GM23338 (cell line): ENCODE measurements at regions not wholly inside any gene's neighbourhood (a gene's known extent, or its start where the extent isn't known, plus 50 kb on each side); places are given as distances from the start of the nearest gene placed in this dataset.

ENCODE experiments used
- EZH2 ChIP-seq: fragments of 200-600 bp; sonication (generic); IDR thresholded peaks from one replicate; pipeline ENCODE4 v1.8.0; 2017; ENCODE audit warnings: antibody characterized with exemption, mild to moderate bottlenecking, low read depth; ENCODE audit not compliant: unreplicated experiment
- EZH2phosphoT487 ChIP-seq: fragments of 200-600 bp; sonication (generic); IDR thresholded peaks from one replicate; pipeline ENCODE4 v1.8.1; 2018; ENCODE audit warnings: antibody characterized with exemption; ENCODE audit not compliant: unreplicated experiment
- JUNB ChIP-seq: IDR thresholded peaks from one replicate; pipeline ENCODE4 v1.6.1; 2016; ENCODE audit warnings: antibody characterized with exemption; ENCODE audit not compliant: unreplicated experiment
- POLR2AphosphoS5 ChIP-seq: IDR thresholded peaks from 2 replicates; pipeline ENCODE4 v1.6.1; 2016; ENCODE audit warnings: antibody characterized with exemption, low read depth
- ZNF331 ChIP-seq: fragments of 250-450 bp; sonication (Bioruptor Pico); IDR thresholded peaks from 2 replicates; pipeline ENCODE4 v1.5.0; 2020; ENCODE audit warnings: low read depth, mild to moderate bottlenecking, moderate library complexity
- TF ChIP-seq, protein P1 (sequence below), 2 experiments: fragments of 200-600 bp in 1 of 2; sonication (generic) in 1 of 2; conservative IDR thresholded peaks; 2 replicates each; pipeline versions ENCODE4 v1.5.1 to v1.6.1; 2016 to 2017; ENCODE audit warnings: antibody characterized with exemption in 2 of 2, low read depth in 2 of 2, mild to moderate bottlenecking in 2 of 2, moderate library complexity in 1 of 2
- TF ChIP-seq, protein P2 (sequence below): IDR thresholded peaks from one replicate; pipeline ENCODE4 v1.6.1; 2018; ENCODE audit warnings: antibody characterized with exemption; ENCODE audit not compliant: unreplicated experiment
- TF ChIP-seq, protein P3 (sequence below): fragments of 250-450 bp; sonication (Bioruptor Pico); IDR thresholded peaks from 2 replicates; pipeline ENCODE4 v1.5.0; 2020; ENCODE audit warnings: mild to moderate bottlenecking, moderate library complexity
- TF ChIP-seq, protein P4 (sequence below): IDR thresholded peaks from 2 replicates; pipeline ENCODE4 v1.6.1; 2016; ENCODE audit warnings: antibody characterized with exemption

DNA sequence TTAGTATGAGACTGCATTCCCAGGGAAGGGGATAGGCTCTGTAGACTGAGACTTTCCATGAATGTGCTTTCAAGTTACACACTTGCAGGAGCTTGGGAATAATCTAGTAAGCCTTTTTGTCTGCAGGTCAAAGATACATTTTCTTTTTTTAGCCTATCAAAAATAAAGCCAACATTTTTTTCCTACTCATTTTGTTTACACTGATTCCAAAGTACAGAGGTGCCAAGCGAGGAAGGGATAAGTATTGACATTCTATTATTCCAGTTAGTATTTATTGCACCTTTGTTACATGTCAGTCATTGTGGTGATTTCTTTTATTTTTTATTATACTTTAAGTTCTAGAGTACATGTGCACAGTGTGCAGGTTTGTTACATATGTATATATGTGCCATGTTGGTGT is 413.0 kb upstream of the CHORDC1 start:
- TF ChIP-seq, protein P1, sequence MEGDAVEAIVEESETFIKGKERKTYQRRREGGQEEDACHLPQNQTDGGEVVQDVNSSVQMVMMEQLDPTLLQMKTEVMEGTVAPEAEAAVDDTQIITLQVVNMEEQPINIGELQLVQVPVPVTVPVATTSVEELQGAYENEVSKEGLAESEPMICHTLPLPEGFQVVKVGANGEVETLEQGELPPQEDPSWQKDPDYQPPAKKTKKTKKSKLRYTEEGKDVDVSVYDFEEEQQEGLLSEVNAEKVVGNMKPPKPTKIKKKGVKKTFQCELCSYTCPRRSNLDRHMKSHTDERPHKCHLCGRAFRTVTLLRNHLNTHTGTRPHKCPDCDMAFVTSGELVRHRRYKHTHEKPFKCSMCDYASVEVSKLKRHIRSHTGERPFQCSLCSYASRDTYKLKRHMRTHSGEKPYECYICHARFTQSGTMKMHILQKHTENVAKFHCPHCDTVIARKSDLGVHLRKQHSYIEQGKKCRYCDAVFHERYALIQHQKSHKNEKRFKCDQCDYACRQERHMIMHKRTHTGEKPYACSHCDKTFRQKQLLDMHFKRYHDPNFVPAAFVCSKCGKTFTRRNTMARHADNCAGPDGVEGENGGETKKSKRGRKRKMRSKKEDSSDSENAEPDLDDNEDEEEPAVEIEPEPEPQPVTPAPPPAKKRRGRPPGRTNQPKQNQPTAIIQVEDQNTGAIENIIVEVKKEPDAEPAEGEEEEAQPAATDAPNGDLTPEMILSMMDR (conservative IDR thresholded peaks at IDR 0.05; ENCODE audit: low read depth in 2 of 2) = no peak
- TF ChIP-seq EZH2 = no peak
- TF ChIP-seq, protein P2, sequence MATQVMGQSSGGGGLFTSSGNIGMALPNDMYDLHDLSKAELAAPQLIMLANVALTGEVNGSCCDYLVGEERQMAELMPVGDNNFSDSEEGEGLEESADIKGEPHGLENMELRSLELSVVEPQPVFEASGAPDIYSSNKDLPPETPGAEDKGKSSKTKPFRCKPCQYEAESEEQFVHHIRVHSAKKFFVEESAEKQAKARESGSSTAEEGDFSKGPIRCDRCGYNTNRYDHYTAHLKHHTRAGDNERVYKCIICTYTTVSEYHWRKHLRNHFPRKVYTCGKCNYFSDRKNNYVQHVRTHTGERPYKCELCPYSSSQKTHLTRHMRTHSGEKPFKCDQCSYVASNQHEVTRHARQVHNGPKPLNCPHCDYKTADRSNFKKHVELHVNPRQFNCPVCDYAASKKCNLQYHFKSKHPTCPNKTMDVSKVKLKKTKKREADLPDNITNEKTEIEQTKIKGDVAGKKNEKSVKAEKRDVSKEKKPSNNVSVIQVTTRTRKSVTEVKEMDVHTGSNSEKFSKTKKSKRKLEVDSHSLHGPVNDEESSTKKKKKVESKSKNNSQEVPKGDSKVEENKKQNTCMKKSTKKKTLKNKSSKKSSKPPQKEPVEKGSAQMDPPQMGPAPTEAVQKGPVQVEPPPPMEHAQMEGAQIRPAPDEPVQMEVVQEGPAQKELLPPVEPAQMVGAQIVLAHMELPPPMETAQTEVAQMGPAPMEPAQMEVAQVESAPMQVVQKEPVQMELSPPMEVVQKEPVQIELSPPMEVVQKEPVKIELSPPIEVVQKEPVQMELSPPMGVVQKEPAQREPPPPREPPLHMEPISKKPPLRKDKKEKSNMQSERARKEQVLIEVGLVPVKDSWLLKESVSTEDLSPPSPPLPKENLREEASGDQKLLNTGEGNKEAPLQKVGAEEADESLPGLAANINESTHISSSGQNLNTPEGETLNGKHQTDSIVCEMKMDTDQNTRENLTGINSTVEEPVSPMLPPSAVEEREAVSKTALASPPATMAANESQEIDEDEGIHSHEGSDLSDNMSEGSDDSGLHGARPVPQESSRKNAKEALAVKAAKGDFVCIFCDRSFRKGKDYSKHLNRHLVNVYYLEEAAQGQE = no peak
- no peak for TF ChIP-seq EZH2phosphoT487
- TF ChIP-seq JUNB = no peak
- TF ChIP-seq, protein P3, sequence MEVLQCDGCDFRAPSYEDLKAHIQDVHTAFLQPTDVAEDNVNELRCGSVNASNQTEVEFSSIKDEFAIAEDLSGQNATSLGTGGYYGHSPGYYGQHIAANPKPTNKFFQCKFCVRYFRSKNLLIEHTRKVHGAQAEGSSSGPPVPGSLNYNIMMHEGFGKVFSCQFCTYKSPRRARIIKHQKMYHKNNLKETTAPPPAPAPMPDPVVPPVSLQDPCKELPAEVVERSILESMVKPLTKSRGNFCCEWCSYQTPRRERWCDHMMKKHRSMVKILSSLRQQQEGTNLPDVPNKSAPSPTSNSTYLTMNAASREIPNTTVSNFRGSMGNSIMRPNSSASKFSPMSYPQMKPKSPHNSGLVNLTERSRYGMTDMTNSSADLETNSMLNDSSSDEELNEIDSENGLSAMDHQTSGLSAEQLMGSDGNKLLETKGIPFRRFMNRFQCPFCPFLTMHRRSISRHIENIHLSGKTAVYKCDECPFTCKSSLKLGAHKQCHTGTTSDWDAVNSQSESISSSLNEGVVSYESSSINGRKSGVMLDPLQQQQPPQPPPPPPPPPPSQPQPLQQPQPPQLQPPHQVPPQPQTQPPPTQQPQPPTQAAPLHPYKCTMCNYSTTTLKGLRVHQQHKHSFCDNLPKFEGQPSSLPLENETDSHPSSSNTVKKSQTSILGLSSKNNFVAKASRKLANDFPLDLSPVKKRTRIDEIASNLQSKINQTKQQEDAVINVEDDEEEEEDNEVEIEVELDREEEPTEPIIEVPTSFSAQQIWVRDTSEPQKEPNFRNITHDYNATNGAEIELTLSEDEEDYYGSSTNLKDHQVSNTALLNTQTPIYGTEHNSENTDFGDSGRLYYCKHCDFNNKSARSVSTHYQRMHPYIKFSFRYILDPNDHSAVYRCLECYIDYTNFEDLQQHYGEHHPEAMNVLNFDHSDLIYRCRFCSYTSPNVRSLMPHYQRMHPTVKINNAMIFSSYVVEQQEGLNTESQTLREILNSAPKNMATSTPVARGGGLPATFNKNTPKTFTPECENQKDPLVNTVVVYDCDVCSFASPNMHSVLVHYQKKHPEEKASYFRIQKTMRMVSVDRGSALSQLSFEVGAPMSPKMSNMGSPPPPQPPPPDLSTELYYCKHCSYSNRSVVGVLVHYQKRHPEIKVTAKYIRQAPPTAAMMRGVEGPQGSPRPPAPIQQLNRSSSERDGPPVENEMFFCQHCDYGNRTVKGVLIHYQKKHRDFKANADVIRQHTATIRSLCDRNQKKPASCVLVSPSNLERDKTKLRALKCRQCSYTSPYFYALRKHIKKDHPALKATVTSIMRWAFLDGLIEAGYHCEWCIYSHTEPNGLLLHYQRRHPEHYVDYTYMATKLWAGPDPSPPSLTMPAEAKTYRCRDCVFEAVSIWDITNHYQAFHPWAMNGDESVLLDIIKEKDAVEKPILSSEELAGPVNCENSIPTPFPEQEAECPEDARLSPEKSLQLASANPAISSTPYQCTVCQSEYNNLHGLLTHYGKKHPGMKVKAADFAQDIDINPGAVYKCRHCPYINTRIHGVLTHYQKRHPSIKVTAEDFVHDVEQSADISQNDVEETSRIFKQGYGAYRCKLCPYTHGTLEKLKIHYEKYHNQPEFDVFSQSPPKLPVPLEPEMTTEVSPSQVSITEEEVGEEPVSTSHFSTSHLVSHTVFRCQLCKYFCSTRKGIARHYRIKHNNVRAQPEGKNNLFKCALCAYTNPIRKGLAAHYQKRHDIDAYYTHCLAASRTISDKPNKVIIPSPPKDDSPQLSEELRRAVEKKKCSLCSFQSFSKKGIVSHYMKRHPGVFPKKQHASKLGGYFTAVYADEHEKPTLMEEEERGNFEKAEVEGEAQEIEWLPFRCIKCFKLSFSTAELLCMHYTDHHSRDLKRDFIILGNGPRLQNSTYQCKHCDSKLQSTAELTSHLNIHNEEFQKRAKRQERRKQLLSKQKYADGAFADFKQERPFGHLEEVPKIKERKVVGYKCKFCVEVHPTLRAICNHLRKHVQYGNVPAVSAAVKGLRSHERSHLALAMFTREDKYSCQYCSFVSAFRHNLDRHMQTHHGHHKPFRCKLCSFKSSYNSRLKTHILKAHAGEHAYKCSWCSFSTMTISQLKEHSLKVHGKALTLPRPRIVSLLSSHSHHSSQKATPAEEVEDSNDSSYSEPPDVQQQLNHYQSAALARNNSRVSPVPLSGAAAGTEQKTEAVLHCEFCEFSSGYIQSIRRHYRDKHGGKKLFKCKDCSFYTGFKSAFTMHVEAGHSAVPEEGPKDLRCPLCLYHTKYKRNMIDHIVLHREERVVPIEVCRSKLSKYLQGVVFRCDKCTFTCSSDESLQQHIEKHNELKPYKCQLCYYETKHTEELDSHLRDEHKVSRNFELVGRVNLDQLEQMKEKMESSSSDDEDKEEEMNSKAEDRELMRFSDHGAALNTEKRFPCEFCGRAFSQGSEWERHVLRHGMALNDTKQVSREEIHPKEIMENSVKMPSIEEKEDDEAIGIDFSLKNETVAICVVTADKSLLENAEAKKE (CRISPR knock-in tag) = no peak
- no peak for TF ChIP-seq ZNF331 (CRISPR knock-in tag)
- TF ChIP-seq POLR2AphosphoS5 = no peak
- TF ChIP-seq, protein P4, sequence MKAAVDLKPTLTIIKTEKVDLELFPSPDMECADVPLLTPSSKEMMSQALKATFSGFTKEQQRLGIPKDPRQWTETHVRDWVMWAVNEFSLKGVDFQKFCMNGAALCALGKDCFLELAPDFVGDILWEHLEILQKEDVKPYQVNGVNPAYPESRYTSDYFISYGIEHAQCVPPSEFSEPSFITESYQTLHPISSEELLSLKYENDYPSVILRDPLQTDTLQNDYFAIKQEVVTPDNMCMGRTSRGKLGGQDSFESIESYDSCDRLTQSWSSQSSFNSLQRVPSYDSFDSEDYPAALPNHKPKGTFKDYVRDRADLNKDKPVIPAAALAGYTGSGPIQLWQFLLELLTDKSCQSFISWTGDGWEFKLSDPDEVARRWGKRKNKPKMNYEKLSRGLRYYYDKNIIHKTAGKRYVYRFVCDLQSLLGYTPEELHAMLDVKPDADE = no peak
